Aorta (tissue), 5 donors: ENCODE measurements at regions not wholly inside any gene's neighbourhood (a gene's known extent, or its start where the extent isn't known, plus 50 kb on each side); places are given as distances from the start of the nearest gene placed in this dataset.

Experiments used
- ATAC-seq: fragments of 200-7000 bp; cut with Tn5 transposase; one replicate; pipeline ENCODE4 v1.9.1; 2022; ENCODE audit warnings: moderate library complexity; ENCODE audit not compliant: low FRiP score
- DNase-seq, 2 donors: peaks; one replicate each; pipeline ENCODE4 v3.0.0-alpha.2; 2020
- H3K27ac ChIP-seq, 2 donors: one replicate each; pipeline ENCODE4 v1.5.1; 2013; ENCODE audit warnings: low read length in 2 of 2, mild to moderate bottlenecking in 2 of 2, moderate library complexity in 2 of 2, control low read depth in 1 of 2, inconsistent platforms in 1 of 2, low read depth in 1 of 2
- H3K27me3 ChIP-seq, 2 donors: one replicate each; pipeline ENCODE4 v1.6.1; 2013; ENCODE audit warnings: control low read depth in 1 of 2, low read length in 1 of 2, mild to moderate bottlenecking in 1 of 2, moderate library complexity in 1 of 2; ENCODE audit not compliant: insufficient read depth in 2 of 2, control insufficient read depth in 1 of 2
- H3K36me3 ChIP-seq, 2 donors: one replicate each; pipeline ENCODE4 v1.6.1; 2013; ENCODE audit warnings: control low read depth in 1 of 2, low read length in 1 of 2, mild to moderate bottlenecking in 1 of 2; ENCODE audit not compliant: insufficient read depth in 2 of 2, control insufficient read depth in 1 of 2
- H3K4me1 ChIP-seq, 2 donors: one replicate each; pipeline ENCODE4 v1.6.1; 2013; ENCODE audit warnings: low read length in 2 of 2, control low read depth in 1 of 2, mild to moderate bottlenecking in 1 of 2, moderate library complexity in 1 of 2; ENCODE audit not compliant: insufficient read depth in 2 of 2, control insufficient read depth in 1 of 2
- H3K4me3 ChIP-seq, 2 donors: one replicate each; pipeline ENCODE4 v1.5.1; 2013; ENCODE audit warnings: low read length in 2 of 2, control low read depth in 1 of 2, mild to moderate bottlenecking in 1 of 2
- H3K9me3 ChIP-seq: one replicate; pipeline ENCODE4 v1.6.1; 2013; ENCODE audit warnings: mild to moderate bottlenecking, low read length; ENCODE audit not compliant: control insufficient read depth
- WGBS, 2 donors: extraction: QIAGEN DNeasy Blood & Tissue Kit; methylation state at CpG; one replicate each; pipeline ENCODE4 v1.1.7; 2013; 5-methylcytosine and 5-hydroxymethylcytosine counted together
- intact Hi-C, 2 donors: fragments of 100-400 bp; cut with DNase I; formaldehyde crosslinking; loops; one replicate each; pipeline versions ENCODE4 v1.14.2 to v1.15.0; 2022
- donor health status: healthy with polysubstance abuse.
- donor health status: Bipolar disorder and iron deficiency.
- donor health status: DM: no; HTN: no; CAD: no.
- donor health status: DM: no; HTN: no; CAD: no.
- donor health status: DM: yes; HTN: yes; CAD: no.

DNA sequence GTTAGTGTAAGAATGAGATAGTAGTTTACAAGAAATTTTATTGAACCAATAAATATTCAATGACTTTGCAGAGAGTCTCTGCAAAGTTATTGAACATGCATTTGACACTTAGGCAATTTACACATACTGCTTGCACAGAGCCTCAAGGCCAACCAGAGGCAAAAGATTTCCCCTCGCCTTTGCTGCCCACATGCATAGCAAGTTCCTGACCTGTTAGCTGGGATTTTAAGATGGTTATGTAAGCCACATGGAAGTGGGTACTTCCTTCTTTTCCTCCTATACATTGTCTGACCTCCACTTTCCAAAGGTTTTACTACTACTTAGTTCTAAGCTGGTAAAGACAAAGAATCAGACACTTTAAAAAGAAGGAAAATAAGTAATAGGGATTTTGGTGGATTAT, 430.1 kb upstream of the FRG1 start:
- no peaks in the 10 kb centered on the region for H3K36me3 ChIP-seq
- no peaks in the 10 kb centered on the region for H3K4me1 ChIP-seq
- 78 to 79% methylated on average over 1 of the region's 1 CpG for WGBS, 2 donors
- no peaks in the 10 kb centered on the region for H3K27me3 ChIP-seq
- DNase-seq (no peak), ATAC-seq (no peak)
- peaks cover 3% of the 10 kb centered on the region for H3K9me3 ChIP-seq
- intact Hi-C loops: no loop called here
- no peak overlapping the region for H3K4me3 ChIP-seq
- no peak overlapping the region for H3K27ac ChIP-seq

- Histone ChIP-seq H3K4me1 (no peaks in the 10 kb centered on the region), H3K27me3 (no peaks in the 10 kb centered on the region), H3K36me3 (no peaks in the 10 kb centered on the region), H3K4me3 (no peak overlapping the region), H3K27ac (no peak overlapping the region), H3K9me3 (peaks cover 3% of the 10 kb centered on the region)
- intact Hi-C loops: no loop called here
- no peak for DNase-seq
- 87 to 90% methylated on average over 10 of the region's 10 CpGs for WGBS, 2 donors
- no peak for ATAC-seq
Observed at GRCh38 chr4:189511581-189511980, 429.1 kb upstream of the FRG1 start.

DNA sequence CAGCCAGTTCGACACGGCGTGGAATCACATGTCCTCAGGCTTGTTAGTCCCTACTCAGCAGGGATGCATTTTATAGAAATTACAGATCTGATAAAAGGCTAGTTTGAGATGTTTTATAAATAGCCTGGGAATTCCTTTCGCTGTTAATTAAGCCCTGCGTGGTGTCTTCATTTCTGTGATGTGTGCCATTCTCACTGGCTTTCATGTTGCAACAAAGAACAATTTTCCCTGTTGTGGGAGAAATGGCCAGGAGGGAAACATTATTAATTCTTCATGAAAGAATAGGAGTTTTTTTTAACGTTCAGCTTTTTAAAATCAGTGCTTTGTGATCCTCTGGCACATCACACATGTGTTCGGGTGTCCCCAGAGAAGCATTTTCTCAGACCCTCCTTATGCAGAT, 427.3 kb upstream of the FRG1 start:
- intact Hi-C loops: no loop called here
- 75 to 76% methylated on average over 7 of the region's 7 CpGs for WGBS, 2 donors
- Histone ChIP-seq H3K27me3 (no peaks in the 10 kb centered on the region), H3K4me3 (no peak overlapping the region), H3K36me3 (no peaks in the 10 kb centered on the region), H3K4me1 (no peaks in the 10 kb centered on the region), H3K27ac (no peak overlapping the region), H3K9me3 (peaks cover 3% of the 10 kb centered on the region)
- ATAC-seq (no peak), DNase-seq (no peak)

- DNase-seq: no peak
- intact Hi-C loops: no loop called here
- no peaks in the 10 kb centered on the region for H3K4me1 ChIP-seq
- no peaks in the 10 kb centered on the region for H3K27me3 ChIP-seq
- 94 to 95% methylated on average over 9 of the region's 9 CpGs for WGBS, 2 donors
- H3K4me3 ChIP-seq: no peak overlapping the region
- peaks cover 3% of the 10 kb centered on the region for H3K9me3 ChIP-seq
- H3K27ac ChIP-seq: no peak overlapping the region
- no peak for ATAC-seq
- no peaks in the 10 kb centered on the region for H3K36me3 ChIP-seq
Observed at GRCh38 chr4:189514209-189514608, 426.5 kb upstream of the FRG1 start.

- WGBS, 2 donors: 62 to 73% methylated on average over 1 of the region's 1 CpG
- H3K27me3 ChIP-seq: no peaks in the 10 kb centered on the region
- intact Hi-C loops: no loop called here
Observed at GRCh38 chr4:189516902-189517301, 423.8 kb upstream of the FRG1 start.

GRCh38 chr4:189519186-189519585, 421.5 kb upstream of the FRG1 start:
- intact Hi-C loops: no loop called here
- WGBS, 2 donors: 68 to 70% methylated on average over 2 of the region's 2 CpGs
- Histone ChIP-seq H3K4me1 (no peaks in the 10 kb centered on the region), H3K27ac (no peak overlapping the region), H3K9me3 (peaks cover 1% of the 10 kb centered on the region), H3K4me3 (no peak overlapping the region), H3K36me3 (no peaks in the 10 kb centered on the region), H3K27me3 (no peaks in the 10 kb centered on the region)
- ATAC-seq (no peak), DNase-seq (no peak)

More at GRCh38 chr4:189516902-189517301, 423.8 kb upstream of the FRG1 start:
- Histone ChIP-seq H3K9me3 (peaks cover 1% of the 10 kb centered on the region), H3K4me3 (no peak overlapping the region), H3K36me3 (no peaks in the 10 kb centered on the region), H3K4me1 (no peaks in the 10 kb centered on the region), H3K27ac (no peak overlapping the region)
- no peak for DNase-seq
- ATAC-seq: no peak

GRCh38 chr4:189525304-189525703, 415.4 kb upstream of the FRG1 start:
- DNase-seq (no peak), ATAC-seq (no peak)
- 61 to 67% methylated on average over 4 of the region's 4 CpGs for WGBS, 2 donors
- Histone ChIP-seq H3K4me1 (no peaks in the 10 kb centered on the region), H3K36me3 (no peaks in the 10 kb centered on the region), H3K9me3 (no peaks in the 10 kb centered on the region), H3K27me3 (no peaks in the 10 kb centered on the region), H3K4me3 (no peak overlapping the region), H3K27ac (no peak overlapping the region)
- intact Hi-C loops: no loop called here

- H3K27ac ChIP-seq: no peak overlapping the region
- H3K27me3 ChIP-seq: no peaks in the 10 kb centered on the region
- 48 to 50% methylated on average over 2 of the region's 2 CpGs for WGBS, 2 donors
- peaks cover 3% of the 10 kb centered on the region for H3K9me3 ChIP-seq
- no peaks in the 10 kb centered on the region for H3K4me1 ChIP-seq
- intact Hi-C loops: no loop called here
- H3K4me3 ChIP-seq: no peak overlapping the region
- H3K36me3 ChIP-seq: no peaks in the 10 kb centered on the region
- no peak for ATAC-seq
- no peak for DNase-seq
Observed at GRCh38 chr4:189530848-189531247, 409.8 kb upstream of the FRG1 start.

DNA sequence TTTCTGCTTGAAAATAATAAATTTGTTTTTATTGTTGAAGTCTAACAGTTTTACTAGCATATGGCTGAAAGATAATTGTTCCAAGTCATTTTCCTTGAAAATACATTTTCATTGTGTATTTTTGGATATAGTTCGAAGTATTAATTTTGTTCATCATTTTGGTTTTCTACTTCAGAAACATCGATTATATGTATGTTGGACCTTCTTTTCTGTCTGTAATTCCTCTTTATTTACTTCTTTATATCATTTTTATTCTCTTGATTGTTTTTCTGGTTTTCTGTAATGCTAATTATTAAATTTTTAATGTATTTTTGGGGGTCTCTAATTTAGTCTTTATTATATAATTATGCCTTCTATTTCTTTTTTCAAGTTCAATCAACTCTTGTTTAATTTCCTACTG, 407.1 kb upstream of the FRG1 start:
- intact Hi-C loops: no loop called here
- no peaks in the 10 kb centered on the region for H3K27me3 ChIP-seq
- peaks cover 7% of the 10 kb centered on the region for H3K9me3 ChIP-seq
- no peaks in the 10 kb centered on the region for H3K36me3 ChIP-seq
- ATAC-seq (no peak), DNase-seq (no peak)
- no peak overlapping the region for H3K27ac ChIP-seq
- no peak overlapping the region for H3K4me3 ChIP-seq
- H3K4me1 ChIP-seq: no peaks in the 10 kb centered on the region
- 91 to 97% methylated on average over 2 of the region's 2 CpGs for WGBS, 2 donors
